Neuron (in vitro differentiated cells): ENCODE measurements at regions not wholly inside any gene's neighbourhood (a gene's known extent, or its start where the extent isn't known, plus 50 kb on each side); places are given as distances from the start of the nearest gene placed in this dataset.
"Not testable (repeated sequence)": the region's sequence is repeated elsewhere in the genome, so short reads cannot be mapped to it uniquely, and the experiment has no call there.

Source experiments
- H2AFZ ChIP-seq: one replicate; pipeline ENCODE4 v1.6.1; 2013; ENCODE audit warnings: low read depth, mild to moderate bottlenecking, inconsistent platforms, low read length, moderate library complexity
- H3K27me3 ChIP-seq: one replicate; pipeline ENCODE4 v1.6.1; 2013; ENCODE audit warnings: low read length; ENCODE audit not compliant: insufficient read depth
- H3K36me3 ChIP-seq: one replicate; pipeline ENCODE4 v1.6.1; 2013; ENCODE audit warnings: low read length; ENCODE audit not compliant: insufficient read depth
- H3K4me1 ChIP-seq: one replicate; pipeline ENCODE4 v1.6.1; 2013; ENCODE audit warnings: low read length; ENCODE audit not compliant: insufficient read depth
- H3K4me3 ChIP-seq: 2 replicates; pipeline ENCODE4 v1.5.1; 2013; ENCODE audit warnings: mild to moderate bottlenecking, low read length, moderate library complexity
- H3K9me3 ChIP-seq: one replicate; pipeline ENCODE4 v1.6.1; 2013; ENCODE audit warnings: low read length

DNA sequence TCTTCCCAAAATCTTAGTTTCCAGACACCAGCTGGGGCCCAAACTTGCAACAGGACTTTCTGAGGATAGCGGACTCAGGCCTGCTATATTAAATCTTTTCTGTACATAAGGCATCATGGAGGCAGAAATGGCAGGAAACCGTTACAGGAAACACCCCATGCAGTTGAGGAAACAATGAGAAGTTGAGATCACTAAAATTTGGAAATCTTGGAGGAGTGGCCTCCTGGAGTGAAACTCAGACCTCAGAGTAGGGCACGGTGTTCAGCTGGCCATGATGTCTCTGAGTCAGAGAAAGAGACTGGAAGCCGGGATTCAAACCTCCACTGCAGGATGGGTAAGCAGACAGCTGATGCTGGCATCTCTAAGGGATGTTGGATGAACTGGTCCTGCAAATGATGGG lies 372.6 kb upstream of the CTSO start:
- Histone ChIP-seq H3K36me3 (no peaks in the 10 kb centered on the region), H3K27me3 (no peaks in the 10 kb centered on the region), H3K4me3 (no peak overlapping the region), H3K4me1 (no peaks in the 10 kb centered on the region), H3K9me3 (no peaks in the 10 kb centered on the region), H2AFZ (no peak overlapping the region)

GRCh38 chr4:156322592-156322991 lies 368.9 kb upstream of the CTSO start:
- no peaks in the 10 kb centered on the region for H3K9me3 ChIP-seq
- no peaks in the 10 kb centered on the region for H3K36me3 ChIP-seq
- H3K27me3 ChIP-seq, result no peaks in the 10 kb centered on the region
- H3K4me3 ChIP-seq, result no peak overlapping the region
- H2AFZ ChIP-seq, result no peak overlapping the region
- no peaks in the 10 kb centered on the region for H3K4me1 ChIP-seq

DNA sequence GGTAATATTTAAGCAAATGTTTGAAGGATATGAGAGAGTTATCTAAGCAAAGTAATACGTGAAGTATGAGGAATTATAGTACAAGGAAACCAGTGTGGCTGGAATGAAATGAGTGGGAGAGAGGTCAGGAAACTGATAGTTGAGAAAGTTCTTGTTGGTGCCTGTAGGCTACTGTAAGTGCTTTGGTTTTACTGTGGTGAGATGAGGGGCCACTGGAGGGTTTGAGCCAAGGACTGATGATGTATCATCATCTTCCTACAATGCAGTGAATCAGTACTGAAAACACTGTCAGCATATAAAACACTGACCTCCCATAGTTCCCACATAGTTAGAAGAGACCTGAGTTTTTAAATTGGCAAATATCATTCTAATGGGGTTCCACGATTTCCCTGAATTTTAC lies 367.5 kb upstream of the CTSO start:
- Histone ChIP-seq H3K4me3 (no peak overlapping the region), H3K9me3 (no peaks in the 10 kb centered on the region), H3K36me3 (no peaks in the 10 kb centered on the region), H3K4me1 (no peaks in the 10 kb centered on the region), H3K27me3 (no peaks in the 10 kb centered on the region), H2AFZ (no peak overlapping the region)

GRCh38 chr4:156313497-156313896 lies 359.8 kb upstream of the CTSO start:
- H3K4me1 ChIP-seq, result no peaks in the 10 kb centered on the region
- H3K4me3 ChIP-seq, result no peak overlapping the region
- H3K27me3 ChIP-seq, result no peaks in the 10 kb centered on the region
- no peak overlapping the region for H2AFZ ChIP-seq
- no peaks in the 10 kb centered on the region for H3K36me3 ChIP-seq
- no peaks in the 10 kb centered on the region for H3K9me3 ChIP-seq

GRCh38 chr4:156312261-156312847 lies 358.7 kb upstream of the CTSO start:
- Histone ChIP-seq H2AFZ (no peak overlapping the region), H3K4me1 (no peaks in the 10 kb centered on the region), H3K27me3 (no peaks in the 10 kb centered on the region), H3K36me3 (no peaks in the 10 kb centered on the region), H3K4me3 (no peak overlapping the region), H3K9me3 (no peaks in the 10 kb centered on the region)

DNA sequence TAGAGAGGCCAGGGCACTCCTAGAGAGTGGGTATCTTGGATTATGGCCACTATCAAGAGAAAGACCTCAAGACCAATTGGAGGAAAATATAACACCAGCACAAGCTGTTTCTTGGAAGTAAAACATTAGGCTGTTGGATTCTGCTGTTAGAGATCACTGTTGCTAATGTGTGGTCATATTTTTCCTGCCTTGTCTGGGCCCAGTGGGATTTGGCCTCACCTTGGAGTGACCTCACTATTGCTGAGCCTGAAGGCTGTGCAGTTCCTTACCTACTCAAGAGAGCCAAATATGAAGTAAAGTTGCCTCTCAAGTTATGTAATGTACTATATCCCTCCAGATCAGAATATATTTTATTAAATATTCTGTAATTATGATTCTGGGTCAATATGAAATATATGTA lies 355.4 kb upstream of the CTSO start:
- Histone ChIP-seq H3K4me1 (no peaks in the 10 kb centered on the region), H3K36me3 (no peaks in the 10 kb centered on the region), H3K4me3 (no peak overlapping the region), H2AFZ (no peak overlapping the region), H3K9me3 (no peaks in the 10 kb centered on the region), H3K27me3 (no peaks in the 10 kb centered on the region)

DNA sequence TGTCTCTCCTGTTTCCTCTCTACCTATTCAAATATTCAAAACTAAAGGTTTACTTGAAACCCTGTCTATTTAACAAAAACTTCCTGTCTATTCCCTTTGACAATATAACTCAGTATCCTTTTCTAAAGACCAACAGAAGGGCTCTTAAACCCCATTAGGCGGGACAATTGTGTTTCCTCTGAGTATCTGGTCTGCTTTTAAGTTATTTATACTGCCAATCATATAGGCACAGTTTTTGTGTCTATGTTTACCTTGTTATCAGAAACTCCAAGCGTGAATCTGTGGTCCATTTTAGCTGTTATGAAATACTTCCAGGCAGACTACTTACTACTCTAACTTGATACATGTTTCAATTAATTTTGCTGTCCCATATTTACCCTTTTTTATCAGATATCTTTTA lies 350.0 kb upstream of the CTSO start:
- no peaks in the 10 kb centered on the region for H3K27me3 ChIP-seq
- peaks cover 5% of the 10 kb centered on the region for H3K4me1 ChIP-seq
- H3K4me3 ChIP-seq, result no peak overlapping the region
- no peaks in the 10 kb centered on the region for H3K36me3 ChIP-seq
- H3K9me3 ChIP-seq, result no peaks in the 10 kb centered on the region
- H2AFZ ChIP-seq, result no peak overlapping the region

DNA sequence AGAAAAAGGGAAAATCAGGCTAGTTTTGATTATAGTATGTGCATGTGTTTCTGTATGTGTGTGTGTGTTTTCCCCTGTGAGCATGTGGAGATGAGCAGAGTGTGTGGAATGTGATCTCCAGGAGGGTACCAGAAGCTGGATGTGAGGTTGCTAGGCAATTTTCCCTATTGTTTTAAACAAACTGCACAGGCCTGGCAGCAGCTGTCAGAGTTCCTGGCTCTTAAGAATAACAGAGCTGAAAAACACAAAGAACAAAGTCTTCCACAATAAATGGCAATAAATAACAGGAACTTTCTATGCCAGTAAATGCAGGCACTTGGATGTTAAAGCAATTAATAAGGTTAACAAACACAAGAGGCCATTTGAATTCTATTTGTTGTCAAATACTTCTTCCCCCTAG lies 344.6 kb upstream of the CTSO start:
- peaks cover 20% of the 10 kb centered on the region for H3K4me1 ChIP-seq
- no peak overlapping the region for H2AFZ ChIP-seq
- no peaks in the 10 kb centered on the region for H3K27me3 ChIP-seq
- no peaks in the 10 kb centered on the region for H3K36me3 ChIP-seq
- H3K9me3 ChIP-seq, result no peaks in the 10 kb centered on the region
- no peak overlapping the region for H3K4me3 ChIP-seq

DNA sequence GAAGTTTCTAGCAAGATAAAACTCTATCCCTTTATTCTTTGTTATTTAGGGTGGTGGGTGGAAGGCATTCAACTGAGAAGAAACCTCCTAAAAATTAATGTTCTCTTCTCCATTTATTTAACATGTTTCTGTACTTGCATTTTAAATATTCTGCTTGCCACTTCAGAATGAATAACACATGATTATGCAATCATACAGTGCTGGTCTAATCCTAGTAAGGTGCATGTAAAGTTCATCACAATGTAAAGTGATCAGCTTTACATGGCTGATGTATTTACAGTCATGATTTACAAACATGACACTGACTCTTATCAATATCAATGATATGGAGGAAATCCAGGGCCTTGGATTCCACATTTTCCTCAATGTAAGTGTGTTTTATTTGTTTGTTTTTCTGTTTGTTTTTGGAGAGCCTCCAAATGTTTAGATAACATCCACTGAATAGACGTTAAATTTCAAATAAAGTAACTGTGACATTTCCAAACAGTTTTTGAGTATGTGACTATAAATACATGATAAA lies 342.1 kb upstream of the CTSO start:
- no peaks in the 10 kb centered on the region for H3K27me3 ChIP-seq

GRCh38 chr4:156294577-156294976 lies 340.9 kb upstream of the CTSO start:
- no peak overlapping the region for H2AFZ ChIP-seq
- H3K4me3 ChIP-seq, result no peak overlapping the region
- H3K4me1 ChIP-seq, result peaks cover 20% of the 10 kb centered on the region
- no peaks in the 10 kb centered on the region for H3K36me3 ChIP-seq
- no peaks in the 10 kb centered on the region for H3K27me3 ChIP-seq
- H3K9me3 ChIP-seq, result no peaks in the 10 kb centered on the region

More for the DNA sequence above, 342.1 kb upstream of the CTSO start:
- H3K4me1 ChIP-seq, result peaks cover 20% of the 10 kb centered on the region
- H3K36me3 ChIP-seq, result no peaks in the 10 kb centered on the region
- no peak overlapping the region for H3K4me3 ChIP-seq
- H3K9me3 ChIP-seq, result no peaks in the 10 kb centered on the region
- H2AFZ ChIP-seq, result no peak overlapping the region

- Histone ChIP-seq H2AFZ (no peak overlapping the region), H3K27me3 (no peaks in the 10 kb centered on the region), H3K9me3 (no peaks in the 10 kb centered on the region), H3K36me3 (no peaks in the 10 kb centered on the region), H3K4me1 (peaks cover 16% of the 10 kb centered on the region), H3K4me3 (no peak overlapping the region)
Observed at GRCh38 chr4:156293657-156294297, 340.1 kb upstream of the CTSO start.

- no peaks in the 10 kb centered on the region for H3K36me3 ChIP-seq
- H3K9me3 ChIP-seq, result no peaks in the 10 kb centered on the region
- no peaks in the 10 kb centered on the region for H3K27me3 ChIP-seq
- no peaks in the 10 kb centered on the region for H3K4me1 ChIP-seq
- H3K4me3 ChIP-seq, result no peak overlapping the region
- H2AFZ ChIP-seq, result no peak overlapping the region
Observed at GRCh38 chr4:156291317-156291716, 337.7 kb upstream of the CTSO start.

DNA sequence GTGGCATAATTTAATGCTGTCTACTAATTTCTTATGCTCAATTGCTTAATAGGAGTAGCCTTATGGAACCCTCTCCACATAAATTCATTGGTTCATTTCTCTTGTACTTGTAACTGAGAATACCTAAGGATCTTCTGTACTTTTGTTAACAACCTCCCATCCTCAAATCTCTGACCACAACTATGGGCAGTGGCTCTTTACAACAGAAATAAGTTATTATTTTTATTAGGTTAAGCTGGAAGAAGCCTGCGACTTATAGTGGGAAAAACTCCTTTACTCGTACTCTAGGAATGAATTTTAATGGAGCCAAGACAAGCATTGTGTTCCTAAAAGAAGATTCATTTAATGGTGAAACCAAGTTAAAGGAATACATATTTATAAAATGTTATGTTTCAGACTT lies 337.1 kb upstream of the CTSO start:
- H3K9me3 ChIP-seq, result no peaks in the 10 kb centered on the region
- H3K4me3 ChIP-seq, result no peak overlapping the region
- H3K27me3 ChIP-seq, result no peaks in the 10 kb centered on the region
- H3K36me3 ChIP-seq, result no peaks in the 10 kb centered on the region
- no peak overlapping the region for H2AFZ ChIP-seq
- H3K4me1 ChIP-seq, result no peaks in the 10 kb centered on the region

GRCh38 chr4:156290026-156290425 lies 336.4 kb upstream of the CTSO start:
- H3K27me3 ChIP-seq, H3K4me3 ChIP-seq, H3K4me1 ChIP-seq, H3K9me3 ChIP-seq, H2AFZ ChIP-seq, H3K36me3 ChIP-seq: not testable (repeated sequence)
